Gastroesophageal sphincter (tissue), 3 donors: ENCODE measurements at regions not wholly inside any gene's neighbourhood (a gene's known extent, or its start where the extent isn't known, plus 50 kb on each side); places are given as distances from the start of the nearest gene placed in this dataset.

Experiments
- CTCF ChIP-seq, 4 experiments: fragments of 200-600 bp in 2 of 4; fragments of 450-650 bp in 2 of 4; sonication (generic) in 1 of 4; IDR thresholded peaks; one replicate each; pipeline ENCODE4 v1.5.1; 2017 to 2019; ENCODE audit warnings: antibody characterized with exemption in 4 of 4, mild to moderate bottlenecking in 2 of 4, moderate library complexity in 2 of 4
- POLR2A ChIP-seq, 2 donors: fragments of 450-650 bp; IDR thresholded peaks; one replicate each; pipeline ENCODE4 v1.6.1; 2017; ENCODE audit warnings: antibody characterized with exemption in 2 of 2, mild to moderate bottlenecking in 2 of 2, moderate library complexity in 1 of 2

DNA sequence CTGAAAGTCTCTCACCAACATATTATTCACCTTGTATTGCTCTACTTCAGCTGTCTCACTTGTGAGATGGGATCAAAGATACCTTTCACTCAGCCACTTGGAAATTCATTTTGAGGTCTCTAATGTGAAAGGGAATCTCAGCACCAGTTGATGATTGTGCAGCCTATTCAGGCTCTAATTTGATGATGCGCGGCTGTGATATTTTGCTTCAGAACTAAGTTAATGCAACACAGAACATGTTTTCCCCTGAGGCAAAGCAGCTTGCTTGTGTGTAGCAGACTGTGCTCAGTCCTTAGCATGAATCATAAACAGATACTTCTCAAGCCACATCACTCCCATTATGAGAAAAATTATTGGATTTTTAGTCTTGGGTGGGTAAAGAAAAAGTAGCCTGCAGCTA lies 378.8 kb downstream of the OSTF1 start:
- TF ChIP-seq CTCF (IDR thresholded peaks at IDR 0.05): no peak
- no peak for TF ChIP-seq POLR2A (IDR thresholded peaks at IDR 0.05)
